Spleen (tissue), 11 donors: ENCODE measurements at regions not wholly inside any gene's neighbourhood (a gene's known extent, or its start where the extent isn't known, plus 50 kb on each side); places are given as distances from the start of the nearest gene placed in this dataset.
A peak's percentile ranks its signal among the peaks of the same experiment; 100 is the strongest.
"Not testable (repeated sequence)": the region's sequence is repeated elsewhere in the genome, so short reads cannot be mapped to it uniquely, and the experiment has no call there.

Source experiments
- DNase-seq: peaks from one replicate; pipeline ENCODE4 v3.0.0-alpha.2; 2020
- H3K27ac ChIP-seq, 8 donors: fragments of 200-600 bp; sonication (generic) in 7 of 8; 1 replicate in 4 of 8; 2 replicates in 4 of 8; pipeline versions ENCODE4 v1.5.0 to v1.8.0; 2016 to 2021; ENCODE audit warnings: inconsistent platforms in 4 of 8, mild to moderate bottlenecking in 4 of 8, moderate library complexity in 1 of 8
- H3K27me3 ChIP-seq, 7 donors: fragments of 200-600 bp; sonication (generic) in 6 of 7; replicated peaks in 1 of 7; 1 replicate in 4 of 7; 2 replicates in 3 of 7; pipeline versions ENCODE4 v1.5.0 to v1.8.0; 2016 to 2021; ENCODE audit warnings: inconsistent platforms in 3 of 7, mild to moderate bottlenecking in 1 of 7
- H3K36me3 ChIP-seq, 6 donors: fragments of 200-600 bp; sonication (generic) in 5 of 6; 1 replicate in 4 of 6; 2 replicates in 2 of 6; pipeline versions ENCODE4 v1.5.0 to v1.8.0; 2016 to 2021; ENCODE audit warnings: inconsistent platforms in 2 of 6
- H3K4me1 ChIP-seq, 6 donors: fragments of 200-600 bp; sonication (generic) in 5 of 6; 1 replicate in 3 of 6; 2 replicates in 3 of 6; pipeline versions ENCODE4 v1.5.0 to v1.8.0; 2016 to 2021; ENCODE audit warnings: inconsistent platforms in 3 of 6
- H3K4me3 ChIP-seq, 8 donors: fragments of 200-600 bp; sonication (generic) in 7 of 8; 1 replicate in 4 of 8; 2 replicates in 4 of 8; pipeline versions ENCODE4 v1.5.0 to v1.8.0; 2016 to 2021; ENCODE audit warnings: inconsistent platforms in 4 of 8, mild to moderate bottlenecking in 4 of 8, moderate library complexity in 2 of 8
- H3K9me3 ChIP-seq, 8 donors: fragments of 200-600 bp; sonication (generic) in 7 of 8; 1 replicate in 4 of 8; 2 replicates in 4 of 8; pipeline versions ENCODE4 v1.5.0 to v1.8.0; 2016 to 2021; ENCODE audit warnings: inconsistent platforms in 4 of 8
- POLR2A ChIP-seq, 3 donors: fragments of 450-650 bp; IDR thresholded peaks; one replicate each; pipeline ENCODE4 v1.5.1; 2017; ENCODE audit warnings: antibody characterized with exemption in 3 of 3, mild to moderate bottlenecking in 1 of 3
- POLR2AphosphoS5 ChIP-seq, 3 donors: sonication (generic); formaldehyde crosslinking; IDR thresholded peaks; one replicate each; pipeline ENCODE4 v1.5.1; 2017; ENCODE audit warnings: antibody characterized with exemption in 3 of 3
- WGBS, 5 donors: extraction: QIAGEN DNeasy Blood & Tissue Kit in 3 of 5; methylation state at CpG; one replicate each; pipeline versions ENCODE4 v1.1.5 to v1.1.7; 2013 to 2018; 5-methylcytosine and 5-hydroxymethylcytosine counted together
- intact Hi-C: fragments of 100-400 bp; cut with DNase I; formaldehyde crosslinking; loops from one replicate; pipeline ENCODE4 v1.15.0; 2023; ENCODE audit warnings: low total_unique reads
- TF ChIP-seq, protein P1 (sequence below), 11 experiments: fragments of 200-600 bp in 7 of 11; fragments of 450-650 bp in 4 of 11; sonication (generic) in 4 of 11; IDR thresholded peaks in 8 of 11; conservative IDR thresholded peaks in 3 of 11; 1 replicate in 7 of 11; 2 replicates in 4 of 11; pipeline versions ENCODE4 v1.4.0 to v1.8.0; 2016 to 2021; ENCODE audit warnings: antibody characterized with exemption in 11 of 11, inconsistent platforms in 4 of 11, mild to moderate bottlenecking in 1 of 11
- donor health status: healthy with polysubstance abuse.
- donor health status: DM: no; HTN: no; CAD: no; lungs with moderate emphysema.
- donor health status: DM: no; HTN: no; CAD: no.
- donor health status: Bipolar disorder and iron deficiency.
- donor health status: healthy.
- donor health status: DM: no; HTN: no; CAD: no.
- donor health status: DM: yes; HTN: yes; CAD: no.

DNA sequence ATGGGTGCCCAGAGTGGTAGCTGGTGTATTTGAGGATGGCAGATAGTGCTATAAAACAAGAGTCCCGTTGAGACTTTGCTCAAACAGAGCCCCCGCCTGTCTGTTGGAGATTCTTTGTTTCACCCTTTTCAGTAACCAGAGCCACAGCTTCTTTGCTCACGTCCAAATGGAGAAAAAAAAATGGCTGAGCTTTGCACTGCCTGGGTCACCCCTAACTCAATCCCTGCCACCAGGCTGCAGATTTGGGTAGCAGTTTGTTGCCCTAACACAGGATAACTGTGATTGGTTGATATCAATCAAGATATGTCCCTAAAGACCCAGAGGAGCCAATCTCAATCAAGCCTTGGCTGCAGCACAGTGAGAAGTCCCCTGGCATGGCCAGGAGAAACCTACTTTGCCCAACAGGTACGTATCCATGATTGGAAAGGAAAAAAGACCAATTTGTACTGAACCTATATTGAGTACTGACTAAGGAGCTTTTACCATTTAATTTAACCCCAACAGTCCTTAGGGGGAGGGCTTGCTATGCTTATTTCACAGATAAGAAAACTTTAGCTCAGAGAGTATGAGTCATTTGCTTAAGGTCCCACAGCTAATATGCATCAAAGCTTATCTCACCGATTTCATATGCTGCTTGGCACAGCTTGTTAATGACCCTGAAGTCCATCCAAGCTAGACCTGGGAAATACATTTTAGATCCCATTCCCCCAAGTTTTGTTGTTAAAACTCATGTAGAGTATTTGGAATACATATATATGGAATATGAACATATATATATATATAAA is 72.0 kb upstream of the SH3BP4 start:
- Histone ChIP-seq H3K36me3 (no peaks in the 10 kb centered on the region), H3K27ac (no peak overlapping the region), H3K4me3 (no peak overlapping the region), H3K27me3 (no peaks in the 10 kb centered on the region), H3K9me3 (no peaks in the 10 kb centered on the region), H3K4me1 (peaks cover 0 to 4% (median 0%) of the 10 kb centered on the region in 6 donors)
- no peak for TF ChIP-seq POLR2AphosphoS5 (IDR thresholded peaks at IDR 0.05)
- TF ChIP-seq, protein P1, sequence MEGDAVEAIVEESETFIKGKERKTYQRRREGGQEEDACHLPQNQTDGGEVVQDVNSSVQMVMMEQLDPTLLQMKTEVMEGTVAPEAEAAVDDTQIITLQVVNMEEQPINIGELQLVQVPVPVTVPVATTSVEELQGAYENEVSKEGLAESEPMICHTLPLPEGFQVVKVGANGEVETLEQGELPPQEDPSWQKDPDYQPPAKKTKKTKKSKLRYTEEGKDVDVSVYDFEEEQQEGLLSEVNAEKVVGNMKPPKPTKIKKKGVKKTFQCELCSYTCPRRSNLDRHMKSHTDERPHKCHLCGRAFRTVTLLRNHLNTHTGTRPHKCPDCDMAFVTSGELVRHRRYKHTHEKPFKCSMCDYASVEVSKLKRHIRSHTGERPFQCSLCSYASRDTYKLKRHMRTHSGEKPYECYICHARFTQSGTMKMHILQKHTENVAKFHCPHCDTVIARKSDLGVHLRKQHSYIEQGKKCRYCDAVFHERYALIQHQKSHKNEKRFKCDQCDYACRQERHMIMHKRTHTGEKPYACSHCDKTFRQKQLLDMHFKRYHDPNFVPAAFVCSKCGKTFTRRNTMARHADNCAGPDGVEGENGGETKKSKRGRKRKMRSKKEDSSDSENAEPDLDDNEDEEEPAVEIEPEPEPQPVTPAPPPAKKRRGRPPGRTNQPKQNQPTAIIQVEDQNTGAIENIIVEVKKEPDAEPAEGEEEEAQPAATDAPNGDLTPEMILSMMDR (IDR thresholded peaks at IDR 0.05 in 8 of 11, conservative IDR thresholded peaks at IDR 0.05 in 3 of 11): no peak
- TF ChIP-seq POLR2A (IDR thresholded peaks at IDR 0.05): no peak
- intact Hi-C loops: no loop called here
- WGBS, 5 donors: 80 to 90% (median 86%) methylated on average over 5 of the region's 5 CpGs
- no peak for DNase-seq

DNA sequence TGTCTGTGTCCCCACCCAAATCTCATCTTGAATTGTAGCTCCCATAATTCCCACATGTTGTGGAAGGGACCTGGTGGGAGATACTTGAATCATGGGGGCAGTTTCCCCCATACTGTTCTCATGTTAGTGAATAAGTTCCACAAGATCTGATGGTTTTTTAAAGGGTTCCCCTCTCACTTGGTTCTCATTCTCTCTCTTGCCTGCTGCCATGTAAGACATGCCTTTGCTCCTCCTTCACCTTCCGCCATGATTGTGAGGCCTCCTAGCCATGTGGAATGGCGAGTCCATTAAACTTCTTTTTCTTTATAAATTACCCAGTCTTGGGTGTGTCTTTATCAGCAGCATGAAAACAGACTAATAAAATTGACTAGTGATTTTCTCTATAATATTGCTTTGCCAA is 75.2 kb upstream of the SH3BP4 start:
- not testable (repeated sequence) for H3K27me3 ChIP-seq, H3K9me3 ChIP-seq
- 82 to 95% (median 89%) methylated on average over 2 of the region's 2 CpGs for WGBS, 5 donors

DNA sequence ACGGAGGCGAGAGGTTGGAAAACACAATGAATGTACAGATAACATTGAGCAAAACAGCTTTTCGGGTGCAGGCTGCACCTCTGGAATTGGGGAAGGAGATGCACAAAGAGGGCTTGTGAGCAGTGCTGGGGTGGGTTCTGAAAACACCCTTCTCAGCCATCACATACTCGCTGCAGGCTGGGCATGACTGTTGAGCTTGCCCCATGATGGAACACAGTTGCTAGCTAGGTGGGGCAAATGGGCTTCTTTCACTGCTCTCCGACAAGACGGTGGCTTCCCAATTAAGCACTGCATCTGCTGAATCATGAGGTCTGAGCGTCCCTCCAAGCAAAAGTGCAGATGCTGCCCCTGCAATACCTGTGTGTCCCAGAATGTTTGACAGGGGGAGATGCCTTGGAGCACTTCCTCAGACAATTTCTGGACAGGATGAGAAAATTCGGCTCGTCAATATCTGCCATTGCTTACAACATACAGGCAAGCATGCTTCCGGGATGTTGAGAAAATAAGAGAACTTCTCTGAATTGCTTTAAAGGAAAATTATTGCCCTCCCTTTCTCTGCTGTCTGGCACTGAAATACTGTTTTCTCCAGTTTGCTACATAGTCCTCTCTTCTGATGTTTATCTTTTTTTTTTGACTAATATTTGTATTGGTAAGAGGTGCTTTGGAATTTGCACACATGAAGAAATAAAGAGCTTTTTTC is 77.3 kb upstream of the SH3BP4 start:
- DNase-seq: no peak
- Histone ChIP-seq H3K4me3 (no peak overlapping the region), H3K4me1 (peaks cover 0 to 8% (median 0%) of the 10 kb centered on the region in 6 donors), H3K9me3 (no peaks in the 10 kb centered on the region), H3K27me3 (no peaks in the 10 kb centered on the region), H3K27ac (peak overlapping the region in 5 of 8 donors; percentile 0 to 83 (median 74)), H3K36me3 (no peaks in the 10 kb centered on the region)
- WGBS, 5 donors: 76 to 83% (median 77%) methylated on average over 10 of the region's 10 CpGs
- intact Hi-C loops: no loop called here
- no peak for TF ChIP-seq POLR2A (IDR thresholded peaks at IDR 0.05)
- no peak for TF ChIP-seq POLR2AphosphoS5 (IDR thresholded peaks at IDR 0.05)

More for the DNA sequence above, 75.2 kb upstream of the SH3BP4 start:
- H3K27ac ChIP-seq, H3K4me1 ChIP-seq, H3K4me3 ChIP-seq, H3K36me3 ChIP-seq, DNase-seq, intact Hi-C loops: not testable (repeated sequence)

DNA sequence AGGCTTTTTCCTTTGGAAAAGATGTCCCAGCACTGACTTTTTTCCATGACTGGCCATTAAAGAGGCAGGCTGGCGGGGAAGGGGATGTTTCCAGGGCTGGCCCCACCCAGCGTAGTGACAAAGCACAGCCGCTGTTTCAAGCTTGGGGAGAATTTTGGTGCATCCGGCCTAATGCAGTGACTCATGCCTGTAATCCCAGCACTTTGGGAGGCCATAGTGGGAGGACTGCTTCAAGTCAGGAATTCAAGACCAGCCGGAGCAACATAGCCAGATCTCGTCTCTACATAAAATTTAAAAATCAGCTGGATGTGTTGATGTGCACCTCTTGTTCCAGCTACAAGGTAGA is 78.0 kb upstream of the SH3BP4 start:
- Histone ChIP-seq H3K27ac (peak overlapping the region in 7 of 8 donors; percentile 62 to 83 (median 75)), H3K27me3 (no peaks in the 10 kb centered on the region), H3K9me3 (no peaks in the 10 kb centered on the region), H3K4me1 (peaks cover 0 to 8% (median 0%) of the 10 kb centered on the region in 6 donors), H3K36me3 (no peaks in the 10 kb centered on the region), H3K4me3 (no peak overlapping the region)
- intact Hi-C loops: no loop called here
- 60 to 77% (median 65%) methylated on average over 6 of the region's 6 CpGs for WGBS, 5 donors
- TF ChIP-seq POLR2AphosphoS5 (IDR thresholded peaks at IDR 0.05): peak in 1 of 3 donors; percentile 57
- TF ChIP-seq, protein P1 (IDR thresholded peaks at IDR 0.05 in 8 of 11, conservative IDR thresholded peaks at IDR 0.05 in 3 of 11): no peak
- no peak for DNase-seq

DNA sequence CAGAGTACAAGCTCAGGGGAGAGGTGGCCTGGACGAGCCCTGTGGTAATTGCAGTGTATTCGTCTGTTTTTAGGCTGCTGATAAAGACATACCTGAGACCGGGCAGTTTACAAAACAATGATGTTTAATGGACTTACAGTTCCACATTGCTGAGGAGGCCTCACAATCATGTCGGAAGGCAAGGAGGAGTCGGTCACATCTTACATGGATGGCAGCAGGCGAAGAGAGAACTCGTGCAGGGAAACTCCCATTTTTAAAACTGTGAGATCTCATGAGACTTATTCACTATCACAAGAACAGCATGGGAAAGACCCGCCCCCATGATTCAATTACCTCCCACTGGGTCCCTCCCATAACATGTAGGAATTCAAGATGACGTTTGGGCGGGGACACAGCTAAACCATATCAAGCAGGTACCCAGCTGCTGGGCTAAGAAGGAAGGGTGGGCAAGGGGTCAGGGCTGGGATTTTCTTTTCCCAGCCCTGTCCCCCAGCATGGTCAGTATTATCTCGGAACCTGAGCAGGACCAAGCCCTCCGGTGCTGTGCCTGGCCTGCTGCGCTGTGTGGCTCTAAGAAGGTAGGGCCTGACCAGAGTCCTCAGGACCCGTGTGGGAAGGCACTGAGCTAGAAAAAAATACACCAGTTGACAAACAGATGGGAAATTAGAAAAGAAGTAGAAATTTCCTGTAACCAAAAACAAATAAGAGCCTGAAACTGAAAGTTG is 78.6 kb upstream of the SH3BP4 start:
- H3K27me3 ChIP-seq: no peaks in the 10 kb centered on the region
- peak overlapping the region in 7 of 8 donors; percentile 62 to 83 (median 75) for H3K27ac ChIP-seq
- peaks cover 0 to 8% (median 0%) of the 10 kb centered on the region in 6 donors for H3K4me1 ChIP-seq
- H3K36me3 ChIP-seq: no peaks in the 10 kb centered on the region
- WGBS, 5 donors: 77 to 89% (median 83%) methylated on average over 14 of the region's 14 CpGs
- DNase-seq: no peak
- no peaks in the 10 kb centered on the region for H3K9me3 ChIP-seq
- H3K4me3 ChIP-seq: no peak overlapping the region
- TF ChIP-seq POLR2A (IDR thresholded peaks at IDR 0.05) (no peak), POLR2AphosphoS5 (IDR thresholded peaks at IDR 0.05) (no peak)
- TF ChIP-seq, protein P1 (IDR thresholded peaks at IDR 0.05 in 8 of 11, conservative IDR thresholded peaks at IDR 0.05 in 3 of 11): no peak
- intact Hi-C loops: no loop called here
